ENCODE measurements at regions not wholly inside any gene's neighbourhood (a gene's known extent, or its start where the extent isn't known, plus 50 kb on each side); places are given as distances from the start of the nearest gene placed in this dataset. TPM values are rescaled to one million over a fixed set of nuclear protein-coding genes. Genes with fewer than 3 reads are reported as not detected.

Small RNA genes lying in the stretch of these regions (small RNA-seq; reads per million reads assigned to genes)
- not detected for gene MIR145
